RCC 7860 (cell line): ENCODE measurements at regions not wholly inside any gene's neighbourhood (a gene's known extent, or its start where the extent isn't known, plus 50 kb on each side); places are given as distances from the start of the nearest gene placed in this dataset.
A peak's percentile ranks its signal among the peaks of the same experiment; 100 is the strongest.

Experiments used
- DNase-seq: peaks from one replicate; pipeline ENCODE4 v3.0.0-alpha.2; 2015; ENCODE audit warnings: low spot score
- FAIRE-seq: peaks from 2 replicates; lab custom pipeline; 2012; peaks lifted over from hg19 to GRCh38; lab: Jason Lieb, UNC

DNA sequence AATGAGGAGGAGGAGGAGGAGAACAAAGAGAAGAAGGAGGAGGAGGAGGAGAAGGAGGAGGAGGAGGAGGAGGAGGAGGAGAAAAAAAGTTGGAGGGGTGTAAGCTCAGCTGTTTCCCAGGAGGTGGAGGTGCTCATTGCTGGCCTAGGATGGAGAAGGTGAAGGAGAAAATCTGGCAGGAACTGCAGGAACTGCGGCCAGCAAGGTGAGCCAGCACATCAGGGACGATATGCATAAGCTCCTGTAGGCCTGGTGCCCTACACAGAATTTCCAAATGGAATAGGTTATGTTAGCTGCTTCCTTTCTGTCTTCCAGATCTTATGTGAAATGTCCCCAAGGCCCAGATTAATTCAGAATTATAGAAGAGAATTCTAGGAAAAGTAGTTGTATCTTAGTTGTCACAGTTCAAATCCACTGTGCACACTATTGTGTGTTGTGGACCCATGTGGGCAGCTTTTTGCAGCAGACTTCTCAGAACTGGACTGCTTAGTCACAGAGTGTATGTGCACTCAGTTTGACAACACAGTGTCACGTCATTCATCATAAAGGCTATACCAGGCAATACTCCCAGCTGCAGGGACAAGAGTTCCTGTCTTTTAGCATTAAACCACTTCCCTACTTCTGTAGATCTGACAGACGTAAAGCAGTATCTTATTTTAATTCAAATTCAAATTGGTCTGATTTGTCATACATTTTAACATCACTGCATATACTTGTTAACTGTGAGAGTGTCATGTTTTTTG is 303.7 kb downstream of the HLX start:
- FAIRE-seq: no peak
- no peak for DNase-seq

DNA sequence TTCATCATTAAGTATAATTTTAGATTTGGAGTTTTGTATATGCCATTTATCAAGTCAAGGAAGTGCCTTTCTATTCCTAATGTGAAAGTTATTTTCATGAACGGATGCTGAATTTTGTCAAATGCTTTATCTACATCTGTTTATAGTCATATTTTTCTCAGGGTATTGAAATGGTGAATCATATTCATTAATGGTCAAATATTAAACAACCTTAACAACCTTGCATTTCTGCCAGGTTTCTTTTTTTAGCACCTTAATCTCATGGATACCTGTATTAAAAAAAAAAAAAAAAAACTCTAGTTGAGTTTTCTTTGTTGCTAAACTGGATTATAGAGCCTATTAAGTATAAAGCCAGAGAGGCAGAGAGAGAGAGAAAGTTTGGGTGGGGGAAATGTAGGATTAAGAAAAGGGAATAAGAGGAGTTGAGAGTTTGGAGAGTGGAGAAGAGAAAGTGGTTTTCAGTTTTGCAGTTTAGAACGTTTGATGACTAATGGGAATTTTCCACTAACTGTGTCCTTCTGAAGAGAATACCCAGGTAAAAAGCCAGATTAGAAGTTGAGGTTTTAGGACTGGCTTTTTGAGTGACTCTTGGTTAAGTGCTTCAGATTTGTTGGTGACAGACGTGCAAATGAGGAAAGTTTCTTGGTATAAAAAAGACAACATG is 305.0 kb downstream of the HLX start:
- FAIRE-seq (peak; percentile 84), DNase-seq (no peak)

GRCh38 chr1:221187174-221187573 is 307.9 kb downstream of the HLX start:
- no peak for FAIRE-seq

DNA sequence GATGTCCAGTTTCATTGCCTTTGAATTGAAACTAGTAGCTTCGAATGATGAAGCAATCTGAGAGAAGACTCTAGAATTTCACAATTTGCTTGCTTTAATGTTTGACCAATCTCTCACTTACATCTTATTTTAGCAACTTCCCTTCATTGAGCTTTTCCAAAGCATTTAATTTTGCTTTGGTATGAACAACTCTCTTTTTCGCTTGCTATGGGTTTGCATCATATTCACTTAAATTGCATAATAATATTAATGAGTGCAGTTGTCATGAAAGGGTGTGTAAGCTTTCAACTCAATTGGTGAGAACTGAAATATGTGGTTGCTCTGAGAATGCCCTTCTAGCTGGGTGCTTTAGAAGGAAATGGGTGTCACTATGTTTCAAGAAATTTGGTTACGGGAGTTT is 309.2 kb downstream of the HLX start:
- DNase-seq (no peak), FAIRE-seq (no peak)

More at GRCh38 chr1:221187174-221187573, 307.9 kb downstream of the HLX start:
- DNase-seq: peak; percentile 11

- FAIRE-seq (no peak), DNase-seq (no peak)
Observed at GRCh38 chr1:221190249-221190648, 311.0 kb downstream of the HLX start.

GRCh38 chr1:221192055-221192454 is 312.8 kb downstream of the HLX start:
- DNase-seq: no peak
- no peak for FAIRE-seq

GRCh38 chr1:221200464-221200863 is 321.2 kb downstream of the HLX start:
- no peak for FAIRE-seq

DNA sequence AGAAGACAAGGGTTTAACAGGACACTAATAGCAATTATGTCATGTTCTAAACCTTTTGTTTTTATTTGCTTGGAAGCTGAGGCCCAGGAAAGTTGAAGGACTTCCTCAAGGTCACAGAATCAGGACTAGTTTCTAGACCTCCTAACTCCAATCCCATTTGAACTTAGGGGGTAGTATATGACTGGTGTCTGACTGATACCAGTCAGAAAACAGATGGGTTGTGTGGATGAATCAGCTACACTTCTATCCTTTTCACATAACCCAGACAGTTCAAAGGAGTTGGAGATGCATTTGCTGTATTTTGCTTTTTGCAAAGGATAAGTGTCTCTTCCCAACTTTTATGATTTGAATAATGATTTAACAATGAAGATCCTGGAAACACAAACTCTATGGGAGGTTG is 322.5 kb downstream of the HLX start:
- DNase-seq: no peak
- no peak for FAIRE-seq

More at GRCh38 chr1:221200464-221200863, 321.2 kb downstream of the HLX start:
- no peak for DNase-seq

DNA sequence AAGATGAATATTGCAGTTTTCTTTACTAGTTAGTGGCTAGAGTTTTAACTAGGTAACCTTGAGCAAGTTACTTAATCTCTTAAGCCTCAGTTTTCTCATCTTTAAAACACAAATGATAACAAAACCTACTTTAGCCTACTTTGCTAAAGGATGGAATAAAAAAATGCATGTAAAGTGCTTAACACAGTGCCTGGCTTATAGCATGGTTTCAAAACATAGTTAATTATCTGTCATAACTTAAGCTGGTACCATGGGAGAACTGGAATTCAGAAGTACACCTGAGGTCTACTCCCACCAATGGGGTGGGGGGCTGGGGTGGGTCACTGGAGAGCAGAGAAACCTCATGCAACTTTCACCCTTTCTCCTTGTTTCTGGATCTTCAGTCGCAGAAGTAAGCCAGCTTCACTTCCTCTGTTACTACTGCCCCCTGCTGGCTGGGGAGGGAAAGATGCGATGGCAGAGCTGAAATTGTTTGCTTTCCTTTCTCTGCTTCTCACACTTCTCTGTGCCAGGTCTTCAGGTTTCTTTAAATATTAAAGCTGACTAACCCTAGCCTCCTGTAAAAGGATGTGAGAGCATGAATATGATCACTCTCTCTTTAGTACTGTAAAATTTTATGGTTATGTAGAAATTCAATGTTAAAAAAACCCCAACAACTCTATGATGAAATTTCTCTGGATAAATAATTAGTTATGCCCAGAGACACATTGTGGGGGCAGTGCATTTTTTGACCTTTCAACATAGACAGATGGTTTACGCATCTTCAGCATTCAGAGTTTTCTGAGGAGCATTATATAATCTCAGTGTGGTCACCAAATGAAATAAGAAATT is 324.2 kb downstream of the HLX start:
- DNase-seq: peak; percentile 62
- FAIRE-seq: peak; percentile 65

GRCh38 chr1:221204055-221204833 is 325.0 kb downstream of the HLX start:
- no peak for DNase-seq
- no peak for FAIRE-seq

GRCh38 chr1:221206076-221206475 is 326.8 kb downstream of the HLX start:
- DNase-seq (no peak), FAIRE-seq (no peak)

DNA sequence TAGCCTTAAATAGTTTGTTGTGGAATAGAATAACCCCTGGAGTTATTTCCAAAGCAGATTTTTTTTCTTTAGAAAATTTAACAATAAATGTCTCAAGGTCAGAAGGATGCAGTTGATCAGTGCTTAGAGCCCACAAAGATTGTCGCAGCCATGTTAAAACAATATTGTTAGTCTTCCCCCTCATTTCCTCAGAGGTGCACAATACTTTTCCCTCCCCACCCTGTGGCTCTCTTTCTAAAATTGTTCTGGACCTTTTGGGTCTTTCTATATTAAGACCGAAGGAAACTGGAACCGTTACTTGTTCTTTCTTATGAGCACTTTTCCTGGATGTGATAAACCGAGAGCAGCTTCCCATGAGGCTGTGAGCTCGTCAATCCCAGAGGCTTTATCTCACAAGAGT is 333.7 kb downstream of the HLX start:
- no peak for DNase-seq
- FAIRE-seq: no peak

GRCh38 chr1:221217029-221217428 is 337.8 kb downstream of the HLX start:
- FAIRE-seq: no peak
- no peak for DNase-seq

- FAIRE-seq (no peak), DNase-seq (no peak)
Observed at GRCh38 chr1:221223281-221223680, 344.0 kb downstream of the HLX start.

DNA sequence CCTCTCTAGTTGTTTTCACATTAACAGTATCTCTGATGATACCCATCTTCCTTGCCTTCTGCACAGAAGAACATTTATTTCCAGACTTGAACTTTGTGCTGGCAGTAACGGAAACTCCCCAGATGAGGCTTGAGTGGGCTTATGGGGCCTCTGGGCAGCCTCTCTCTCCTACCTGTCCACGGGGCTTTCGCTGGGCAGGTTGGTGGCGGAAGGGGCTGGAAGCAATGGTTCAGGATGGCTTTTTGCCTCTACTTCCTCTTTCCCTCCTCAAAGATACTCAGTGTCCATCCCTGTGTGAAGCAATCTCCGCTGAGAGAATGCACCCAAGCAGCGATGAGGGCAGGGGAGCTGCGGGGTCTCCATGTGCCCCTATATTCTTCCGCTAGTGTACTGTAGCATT is 348.2 kb downstream of the HLX start:
- FAIRE-seq: no peak
- no peak for DNase-seq

DNA sequence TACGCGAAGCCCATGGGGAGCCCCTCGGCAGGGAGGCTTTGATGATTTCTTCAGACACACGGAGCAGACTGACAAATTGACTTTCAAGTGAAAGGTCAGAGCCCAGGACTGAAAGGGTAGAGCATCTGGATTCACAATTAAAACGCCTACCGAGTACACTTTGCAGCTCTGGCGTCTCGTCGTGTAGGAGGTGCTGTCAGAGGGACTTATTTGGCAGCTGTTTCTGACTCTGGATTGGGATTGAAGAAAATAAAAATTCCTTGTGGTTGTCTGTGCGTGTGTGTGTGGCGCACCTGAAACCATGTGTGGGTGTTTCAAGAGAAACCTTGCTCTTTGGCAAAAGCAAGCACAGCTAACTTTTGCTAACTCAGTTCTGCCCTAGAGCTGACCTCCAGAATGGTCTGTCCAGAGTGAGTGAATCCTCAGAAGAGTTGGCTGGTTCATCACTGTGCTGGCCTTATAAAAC is 348.7 kb downstream of the HLX start:
- FAIRE-seq: no peak
- no peak for DNase-seq

- DNase-seq (no peak), FAIRE-seq (no peak)
Observed at GRCh38 chr1:221228594-221228993, 349.4 kb downstream of the HLX start.

- FAIRE-seq: no peak
Observed at GRCh38 chr1:221230605-221231004, 351.4 kb downstream of the HLX start.

GRCh38 chr1:221234791-221235190 is 355.5 kb downstream of the HLX start:
- FAIRE-seq (peak; percentile 43), DNase-seq (no peak)

More at GRCh38 chr1:221230605-221231004, 351.4 kb downstream of the HLX start:
- no peak for DNase-seq

DNA sequence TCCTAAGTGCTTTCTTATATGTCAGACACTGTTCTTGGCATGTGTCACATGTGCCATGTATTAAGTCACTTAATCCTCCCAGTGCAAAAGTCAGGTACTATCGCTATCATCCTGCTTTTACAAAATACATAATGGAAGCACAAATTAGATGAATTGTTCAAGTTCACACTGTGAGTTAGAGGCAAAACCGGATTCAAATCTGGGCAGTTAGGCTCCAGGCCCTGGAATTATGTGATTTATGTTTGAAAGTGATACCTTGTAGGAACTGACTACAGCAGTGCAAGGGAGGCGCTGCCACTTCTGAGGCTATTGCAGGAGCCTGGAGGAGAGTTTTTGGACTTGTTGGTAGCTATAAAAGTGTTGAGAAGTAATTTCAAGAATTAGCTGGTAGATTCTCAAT is 358.3 kb downstream of the HLX start:
- DNase-seq (no peak), FAIRE-seq (no peak)

GRCh38 chr1:221239181-221239580 is 359.9 kb downstream of the HLX start:
- FAIRE-seq (no peak), DNase-seq (no peak)
